ENCODE measurements at regions not wholly inside any gene's neighbourhood (a gene's known extent, or its start where the extent isn't known, plus 50 kb on each side); places are given as distances from the start of the nearest gene placed in this dataset.

GRCh38 chr5:4949108-4949507 is 191.0 kb upstream of the ADAMTS16 start:
- TF ChIP-seq PKNOX1 (IDR thresholded peaks at IDR 0.05), result no peak
- TF ChIP-seq SP1 (IDR thresholded peaks at IDR 0.05), result no peak
- TF ChIP-seq FOXA1 (IDR thresholded peaks at IDR 0.05), result no peak
- TF ChIP-seq LEF1 (IDR thresholded peaks at IDR 0.05; ENCODE audit: borderline replicate concordance), result no peak
- TF ChIP-seq ZNF384 (IDR thresholded peaks at IDR 0.05), result no peak
- TF ChIP-seq L3MBTL2 (conservative IDR thresholded peaks at IDR 0.05), result no peak
- TF ChIP-seq BHLHE40 (IDR thresholded peaks at IDR 0.05; ENCODE audit: borderline replicate concordance), result no peak
- TF ChIP-seq TARDBP (IDR thresholded peaks at IDR 0.05), result no peak
- no peak for TF ChIP-seq ARNT (IDR thresholded peaks at IDR 0.05)
- no peak for TF ChIP-seq FOXK2 (IDR thresholded peaks at IDR 0.05)
- no peak for TF ChIP-seq ELF4 (IDR thresholded peaks at IDR 0.05)
- TF ChIP-seq FOXM1 (IDR thresholded peaks at IDR 0.05; ENCODE audit: borderline replicate concordance), result no peak
- no peak for TF ChIP-seq SUZ12 (IDR thresholded peaks at IDR 0.05)
- no peak for TF ChIP-seq HDGF (IDR thresholded peaks at IDR 0.05; ENCODE audit: borderline replicate concordance)

All from HEK293T (cell line).